ENCODE measurements at regions not wholly inside any gene's neighbourhood (a gene's known extent, or its start where the extent isn't known, plus 50 kb on each side); places are given as distances from the start of the nearest gene placed in this dataset.

- intact Hi-C loops (cut with DNase I): no loop called here
- ATAC-seq (no peak), DNase-seq (no peak)
Observed at GRCh38 chr2:18219676-18220075, 340.8 kb downstream of the RDH14 start.

GRCh38 chr2:18218160-18218933 lies 339.9 kb downstream of the KCNS3 start:
- 82 to 86% (median 84%) methylated on average over 7 of the region's 7 CpGs for WGBS, 4 donors
- ATAC-seq (no peak), DNase-seq (no peak)
- no peaks in the 10 kb centered on the region for H3K36me3 ChIP-seq
- H3K27me3 ChIP-seq: no peaks in the 10 kb centered on the region
- no peak overlapping the region for H3K4me3 ChIP-seq
- intact Hi-C loops (cut with DNase I): no loop called here
- H3K4me1 ChIP-seq: no peaks in the 10 kb centered on the region
- H3K9me3 ChIP-seq: no peaks in the 10 kb centered on the region
- no peak overlapping the region for H3K27ac ChIP-seq
- TF ChIP-seq, protein P1, sequence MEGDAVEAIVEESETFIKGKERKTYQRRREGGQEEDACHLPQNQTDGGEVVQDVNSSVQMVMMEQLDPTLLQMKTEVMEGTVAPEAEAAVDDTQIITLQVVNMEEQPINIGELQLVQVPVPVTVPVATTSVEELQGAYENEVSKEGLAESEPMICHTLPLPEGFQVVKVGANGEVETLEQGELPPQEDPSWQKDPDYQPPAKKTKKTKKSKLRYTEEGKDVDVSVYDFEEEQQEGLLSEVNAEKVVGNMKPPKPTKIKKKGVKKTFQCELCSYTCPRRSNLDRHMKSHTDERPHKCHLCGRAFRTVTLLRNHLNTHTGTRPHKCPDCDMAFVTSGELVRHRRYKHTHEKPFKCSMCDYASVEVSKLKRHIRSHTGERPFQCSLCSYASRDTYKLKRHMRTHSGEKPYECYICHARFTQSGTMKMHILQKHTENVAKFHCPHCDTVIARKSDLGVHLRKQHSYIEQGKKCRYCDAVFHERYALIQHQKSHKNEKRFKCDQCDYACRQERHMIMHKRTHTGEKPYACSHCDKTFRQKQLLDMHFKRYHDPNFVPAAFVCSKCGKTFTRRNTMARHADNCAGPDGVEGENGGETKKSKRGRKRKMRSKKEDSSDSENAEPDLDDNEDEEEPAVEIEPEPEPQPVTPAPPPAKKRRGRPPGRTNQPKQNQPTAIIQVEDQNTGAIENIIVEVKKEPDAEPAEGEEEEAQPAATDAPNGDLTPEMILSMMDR (IDR thresholded peaks at IDR 0.05): no peak
- TF ChIP-seq POLR2A (IDR thresholded peaks at IDR 0.05): no peak

More at GRCh38 chr2:18219676-18220075, 340.8 kb downstream of the RDH14 start:
- Histone ChIP-seq H3K27me3 (no peaks in the 10 kb centered on the region), H3K27ac (no peak overlapping the region), H3K4me1 (no peaks in the 10 kb centered on the region), H3K36me3 (no peaks in the 10 kb centered on the region), H3K9me3 (peaks cover 0 to 2% (median 0%) of the 10 kb centered on the region in 12 donors), H3K4me3 (no peak overlapping the region)
- no peak for TF ChIP-seq POLR2A (IDR thresholded peaks at IDR 0.05)
- TF ChIP-seq, protein P1 (IDR thresholded peaks at IDR 0.05): no peak
- 0% methylated on average over 1 of the region's 1 CpG for WGBS, 4 donors

- no peak for ATAC-seq
- H3K27me3 ChIP-seq: no peaks in the 10 kb centered on the region
- WGBS, 4 donors: 81 to 91% (median 85%) methylated on average over 2 of the region's 2 CpGs
- H3K27ac ChIP-seq: no peak overlapping the region
- no peaks in the 10 kb centered on the region for H3K4me1 ChIP-seq
- DNase-seq: no peak
- TF ChIP-seq, protein P1 (IDR thresholded peaks at IDR 0.05): no peak
- TF ChIP-seq POLR2A (IDR thresholded peaks at IDR 0.05): no peak
- H3K36me3 ChIP-seq: no peaks in the 10 kb centered on the region
- H3K9me3 ChIP-seq: no peaks in the 10 kb centered on the region
- H3K4me3 ChIP-seq: no peak overlapping the region
- intact Hi-C loops (cut with DNase I): no loop called here
Observed at GRCh38 chr2:18214936-18215335, 336.5 kb downstream of the KCNS3 start.

GRCh38 chr2:18213986-18214385 lies 335.5 kb downstream of the KCNS3 start:
- Histone ChIP-seq H3K4me3 (no peak overlapping the region), H3K27ac (no peak overlapping the region), H3K9me3 (no peaks in the 10 kb centered on the region), H3K36me3 (no peaks in the 10 kb centered on the region), H3K27me3 (no peaks in the 10 kb centered on the region), H3K4me1 (no peaks in the 10 kb centered on the region)
- no peak for DNase-seq
- intact Hi-C loops (cut with DNase I): no loop called here
- ATAC-seq: no peak
- 84 to 86% (median 85%) methylated on average over 11 of the region's 11 CpGs for WGBS, 4 donors
- no peak for TF ChIP-seq POLR2A (IDR thresholded peaks at IDR 0.05)
- TF ChIP-seq, protein P1 (IDR thresholded peaks at IDR 0.05): no peak
